Neural progenitor cell (in vitro differentiated cells): ENCODE measurements at regions not wholly inside any gene's neighbourhood (a gene's known extent, or its start where the extent isn't known, plus 50 kb on each side); places are given as distances from the start of the nearest gene placed in this dataset.

Source experiments
- EZH2 ChIP-seq: fragments of 200-600 bp; sonication (generic); IDR thresholded peaks from 2 replicates; pipeline ENCODE4 v1.6.1; 2017; ENCODE audit warnings: antibody characterized with exemption, mild to moderate bottlenecking, moderate library complexity
- TF ChIP-seq, protein P1 (sequence below): fragments of 200-600 bp; sonication (generic); IDR thresholded peaks from 2 replicates; pipeline ENCODE4 v1.5.1; 2017; ENCODE audit warnings: antibody characterized with exemption, mild to moderate bottlenecking

DNA sequence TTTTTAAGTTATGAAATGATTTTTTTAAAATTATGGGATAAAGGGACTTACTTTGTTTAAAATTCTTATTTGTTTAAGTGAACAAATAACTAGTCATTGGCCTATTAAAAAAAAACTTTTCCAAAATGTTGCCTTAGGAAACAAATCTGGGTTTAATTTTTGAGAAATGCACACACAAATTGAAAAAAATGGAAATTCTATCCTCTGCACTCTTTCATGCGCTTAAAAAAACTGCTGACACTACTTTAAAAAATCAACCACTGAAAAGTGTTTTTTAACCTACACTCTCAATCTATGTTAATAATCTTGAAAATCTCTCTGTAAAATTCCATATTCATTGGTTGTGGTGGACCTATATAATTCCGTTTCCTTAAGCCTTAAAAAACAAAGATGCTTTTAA, 163.4 kb upstream of the DAB2 start:
- no peak for TF ChIP-seq EZH2
- TF ChIP-seq, protein P1, sequence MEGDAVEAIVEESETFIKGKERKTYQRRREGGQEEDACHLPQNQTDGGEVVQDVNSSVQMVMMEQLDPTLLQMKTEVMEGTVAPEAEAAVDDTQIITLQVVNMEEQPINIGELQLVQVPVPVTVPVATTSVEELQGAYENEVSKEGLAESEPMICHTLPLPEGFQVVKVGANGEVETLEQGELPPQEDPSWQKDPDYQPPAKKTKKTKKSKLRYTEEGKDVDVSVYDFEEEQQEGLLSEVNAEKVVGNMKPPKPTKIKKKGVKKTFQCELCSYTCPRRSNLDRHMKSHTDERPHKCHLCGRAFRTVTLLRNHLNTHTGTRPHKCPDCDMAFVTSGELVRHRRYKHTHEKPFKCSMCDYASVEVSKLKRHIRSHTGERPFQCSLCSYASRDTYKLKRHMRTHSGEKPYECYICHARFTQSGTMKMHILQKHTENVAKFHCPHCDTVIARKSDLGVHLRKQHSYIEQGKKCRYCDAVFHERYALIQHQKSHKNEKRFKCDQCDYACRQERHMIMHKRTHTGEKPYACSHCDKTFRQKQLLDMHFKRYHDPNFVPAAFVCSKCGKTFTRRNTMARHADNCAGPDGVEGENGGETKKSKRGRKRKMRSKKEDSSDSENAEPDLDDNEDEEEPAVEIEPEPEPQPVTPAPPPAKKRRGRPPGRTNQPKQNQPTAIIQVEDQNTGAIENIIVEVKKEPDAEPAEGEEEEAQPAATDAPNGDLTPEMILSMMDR, result no peak
